ENCODE measurements at regions not wholly inside any gene's neighbourhood (a gene's known extent, or its start where the extent isn't known, plus 50 kb on each side); places are given as distances from the start of the nearest gene placed in this dataset.

DNA sequence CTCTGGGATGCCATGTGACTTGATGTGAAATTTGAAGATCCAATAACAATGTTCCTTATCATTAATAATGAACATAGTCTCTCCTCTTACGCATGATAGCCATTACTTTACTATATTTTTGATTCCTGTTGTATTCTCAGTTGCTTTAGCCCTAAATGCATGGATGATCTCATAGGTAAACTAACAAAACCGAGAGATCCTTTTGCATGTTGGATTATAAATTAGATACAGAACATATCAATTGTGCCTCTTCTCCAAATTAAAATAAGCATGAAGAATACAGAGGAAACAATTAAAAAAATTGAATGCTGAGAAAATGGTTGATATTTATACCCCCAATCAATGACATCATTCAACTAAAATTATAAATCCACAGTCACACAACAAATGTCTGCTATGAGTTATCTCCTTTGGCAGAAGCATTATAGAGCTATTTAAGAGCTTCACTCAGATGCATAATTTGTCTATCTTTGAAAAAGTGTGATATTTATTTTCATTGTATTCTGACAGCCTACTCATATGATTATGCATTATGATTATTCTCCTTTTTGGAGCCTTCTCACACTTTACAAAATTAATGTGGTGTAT, 386.4 kb upstream of the STXBP6 start:
- H3K4me2 ChIP-seq (ENCODE audit: insufficient read depth, low read length) = no peak overlapping the region
- no peaks in the 10 kb centered on the region for H3K79me2 ChIP-seq (ENCODE audit: insufficient read depth, low read length)
- no peak for TF ChIP-seq CTCF (IDR thresholded peaks at IDR 0.05; ENCODE audit: extremely low read depth, low read depth, low read length)
- H3K27ac ChIP-seq (ENCODE audit: low read depth, low read length) = no peak overlapping the region
- H3K27me3 ChIP-seq (ENCODE audit: insufficient read depth, low read length) = no peaks in the 10 kb centered on the region
- no peaks in the 10 kb centered on the region for H4K20me1 ChIP-seq (ENCODE audit: insufficient read depth, low read length)
- no peak overlapping the region for H2AFZ ChIP-seq (ENCODE audit: low read length)
- no peak overlapping the region for H3K4me3 ChIP-seq (ENCODE audit: insufficient read depth, low read length)
- H3K36me3 ChIP-seq (ENCODE audit: insufficient read depth, low read length) = no peaks in the 10 kb centered on the region
- H3K9me3 ChIP-seq (ENCODE audit: low read depth, low read length) = peaks cover 3% of the 10 kb centered on the region
- H3K4me1 ChIP-seq (ENCODE audit: insufficient read depth, low read length) = no peaks in the 10 kb centered on the region
- no peak for DNase-seq (ENCODE audit: insufficient read length, low spot score, missing footprints)

- Histone ChIP-seq H3K36me3 (ENCODE audit: insufficient read depth, low read length) (no peaks in the 10 kb centered on the region), H3K27ac (ENCODE audit: low read depth, low read length) (no peak overlapping the region), H3K4me3 (ENCODE audit: insufficient read depth, low read length) (no peak overlapping the region), H3K4me1 (ENCODE audit: insufficient read depth, low read length) (no peaks in the 10 kb centered on the region), H4K20me1 (ENCODE audit: insufficient read depth, low read length) (no peaks in the 10 kb centered on the region), H3K27me3 (ENCODE audit: insufficient read depth, low read length) (no peaks in the 10 kb centered on the region), H3K9me3 (ENCODE audit: low read depth, low read length) (peaks cover 3% of the 10 kb centered on the region), H3K4me2 (ENCODE audit: insufficient read depth, low read length) (no peak overlapping the region), H3K79me2 (ENCODE audit: insufficient read depth, low read length) (no peaks in the 10 kb centered on the region), H2AFZ (ENCODE audit: low read length) (no peak overlapping the region)
- TF ChIP-seq CTCF (IDR thresholded peaks at IDR 0.05; ENCODE audit: extremely low read depth, low read depth, low read length) = no peak
- peak; percentile 32 for DNase-seq (ENCODE audit: insufficient read length, low spot score, missing footprints)
Observed at GRCh38 chr14:25431211-25432076, 381.5 kb upstream of the STXBP6 start.

DNA sequence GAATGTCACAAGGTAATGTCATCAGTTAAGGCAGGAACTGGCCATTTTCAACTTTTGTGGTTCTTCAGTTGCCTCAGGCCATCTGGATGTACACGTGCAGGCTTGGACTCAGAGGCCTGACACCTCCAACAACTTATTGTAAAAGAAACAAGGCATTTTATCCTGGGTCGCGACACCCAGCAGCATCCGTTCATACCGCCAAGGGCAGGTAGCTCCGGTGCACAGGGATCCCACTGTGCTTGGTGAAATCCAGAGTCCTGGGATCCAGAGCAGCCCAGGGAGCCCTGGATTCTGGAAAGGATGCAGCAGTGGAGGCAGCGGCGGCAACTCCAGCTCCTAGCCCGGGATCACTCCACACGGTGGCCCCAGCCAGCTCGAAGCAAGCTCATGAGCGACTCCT, 380.9 kb upstream of the STXBP6 start:
- Histone ChIP-seq H4K20me1 (ENCODE audit: insufficient read depth, low read length) (no peaks in the 10 kb centered on the region), H3K27me3 (ENCODE audit: insufficient read depth, low read length) (no peaks in the 10 kb centered on the region), H3K4me2 (ENCODE audit: insufficient read depth, low read length) (no peak overlapping the region), H3K4me1 (ENCODE audit: insufficient read depth, low read length) (no peaks in the 10 kb centered on the region), H2AFZ (ENCODE audit: low read length) (no peak overlapping the region), H3K79me2 (ENCODE audit: insufficient read depth, low read length) (no peaks in the 10 kb centered on the region), H3K27ac (ENCODE audit: low read depth, low read length) (no peak overlapping the region), H3K4me3 (ENCODE audit: insufficient read depth, low read length) (no peak overlapping the region), H3K9me3 (ENCODE audit: low read depth, low read length) (peaks cover 3% of the 10 kb centered on the region), H3K36me3 (ENCODE audit: insufficient read depth, low read length) (no peaks in the 10 kb centered on the region)
- DNase-seq (ENCODE audit: insufficient read length, low spot score, missing footprints) = no peak
- TF ChIP-seq CTCF (IDR thresholded peaks at IDR 0.05; ENCODE audit: extremely low read depth, low read depth, low read length) = no peak

DNA sequence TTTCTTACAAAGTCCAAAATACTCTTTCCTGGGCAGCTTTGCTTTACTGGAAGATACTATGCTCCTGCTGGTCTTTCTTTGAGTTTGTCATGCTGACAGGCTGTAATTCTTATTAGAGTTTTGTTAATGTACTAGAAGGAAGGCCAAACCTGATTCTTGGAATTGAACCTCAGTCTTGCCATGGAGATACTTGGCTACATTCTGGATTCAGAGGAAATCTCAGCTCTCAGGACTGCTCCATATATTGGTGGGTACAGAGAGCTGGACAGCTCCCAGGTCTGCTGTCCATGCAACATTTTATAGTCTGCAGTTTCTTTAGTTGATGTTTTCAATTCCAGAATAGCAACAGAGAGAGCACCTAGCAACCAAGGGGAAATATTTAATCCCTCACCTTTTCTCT, 363.1 kb upstream of the STXBP6 start:
- Histone ChIP-seq H4K20me1 (ENCODE audit: insufficient read depth, low read length) (no peaks in the 10 kb centered on the region), H3K36me3 (ENCODE audit: insufficient read depth, low read length) (no peaks in the 10 kb centered on the region), H3K9me3 (ENCODE audit: low read depth, low read length) (peaks cover 2% of the 10 kb centered on the region), H3K27ac (ENCODE audit: low read depth, low read length) (no peak overlapping the region), H3K4me3 (ENCODE audit: insufficient read depth, low read length) (no peak overlapping the region), H3K79me2 (ENCODE audit: insufficient read depth, low read length) (no peaks in the 10 kb centered on the region), H3K4me2 (ENCODE audit: insufficient read depth, low read length) (no peak overlapping the region), H2AFZ (ENCODE audit: low read length) (no peak overlapping the region), H3K4me1 (ENCODE audit: insufficient read depth, low read length) (no peaks in the 10 kb centered on the region), H3K27me3 (ENCODE audit: insufficient read depth, low read length) (no peaks in the 10 kb centered on the region)
- DNase-seq (ENCODE audit: insufficient read length, low spot score, missing footprints) = no peak
- TF ChIP-seq CTCF (IDR thresholded peaks at IDR 0.05; ENCODE audit: extremely low read depth, low read depth, low read length) = no peak

Data from osteoblast (primary cell).